NCI-H524 treated with DMSO at 0.1 percent for 48 hours (cell line): ENCODE measurements at regions not wholly inside any gene's neighbourhood (a gene's known extent, or its start where the extent isn't known, plus 50 kb on each side); places are given as distances from the start of the nearest gene placed in this dataset.

Source experiments
- DNase-seq: peaks from one replicate; lab custom pipeline; 2025; lab: John Stamatoyannopoulos, UW

DNA sequence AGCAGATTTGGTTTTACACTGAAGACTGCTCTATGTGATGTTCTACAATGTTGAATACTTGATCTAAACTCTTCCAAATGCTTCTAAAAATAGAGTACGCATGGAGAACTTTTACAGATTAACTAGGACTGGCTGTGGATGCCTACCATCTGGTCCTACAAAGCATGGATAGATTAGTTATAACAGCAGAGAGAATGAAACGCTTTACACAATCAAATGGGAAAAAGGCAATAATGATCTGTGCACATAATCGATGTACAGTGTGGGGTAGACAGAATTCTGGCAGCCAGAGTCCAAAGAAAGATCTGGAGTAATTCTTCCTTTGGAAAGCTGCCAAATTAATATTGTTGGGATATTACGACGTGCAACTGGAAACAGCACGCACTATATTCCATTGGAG is 1885.5 kb upstream of the PRR20A start:
- DNase-seq, result no peak

- no peak for DNase-seq
Observed at GRCh38 chr13:55263045-55263444, 1877.7 kb upstream of the PRR20A start.

- DNase-seq, result no peak
Observed at GRCh38 chr13:55266644-55267043, 1874.1 kb upstream of the PRR20A start.

GRCh38 chr13:55298201-55298600 is 1842.5 kb upstream of the PRR20A start:
- no peak for DNase-seq

DNA sequence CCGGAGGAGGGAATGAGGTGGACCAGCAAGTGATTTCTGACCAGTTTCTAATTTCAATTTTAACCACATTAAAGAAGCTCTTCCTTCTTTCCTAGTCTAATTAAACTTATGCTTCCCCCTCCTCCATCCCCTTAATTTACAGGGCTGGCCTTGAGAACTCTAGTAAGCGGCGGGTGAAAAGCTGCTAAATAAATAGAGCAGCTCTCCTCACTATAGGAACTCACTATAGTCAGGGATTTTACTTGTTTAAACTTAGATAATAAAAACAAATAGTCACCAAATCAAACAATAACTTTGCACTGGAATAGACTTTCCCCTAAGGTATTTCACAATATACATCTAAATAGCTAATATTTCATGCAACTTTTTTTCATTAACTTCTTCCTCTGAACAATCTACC is 1838.2 kb upstream of the PRR20A start:
- no peak for DNase-seq

- DNase-seq, result no peak
Observed at GRCh38 chr13:55307909-55308308, 1832.8 kb upstream of the PRR20A start.

DNA sequence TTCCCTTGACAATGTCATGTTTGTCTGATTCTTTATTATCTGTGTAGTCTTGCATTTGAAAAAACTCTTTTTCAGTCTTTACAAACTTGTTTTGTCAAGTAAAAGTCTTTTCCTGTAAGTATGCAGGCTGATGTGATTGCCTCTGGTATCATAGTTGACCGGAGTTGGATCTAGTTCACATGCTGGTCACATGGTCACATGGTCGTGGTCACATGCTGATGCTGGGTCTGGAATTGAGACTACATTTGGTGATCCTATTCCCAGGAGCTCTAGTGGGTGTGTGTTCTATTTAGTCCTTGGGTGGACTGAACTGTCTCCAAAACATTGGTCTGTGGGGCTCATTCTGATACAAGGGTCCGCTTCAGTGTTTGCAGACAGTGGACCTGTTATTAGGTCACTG is 1798.8 kb upstream of the PRR20A start:
- DNase-seq, result no peak

GRCh38 chr13:55345224-55345623 is 1795.5 kb upstream of the PRR20A start:
- DNase-seq, result no peak

- DNase-seq, result no peak
Observed at GRCh38 chr13:55347528-55347927, 1793.2 kb upstream of the PRR20A start.

DNA sequence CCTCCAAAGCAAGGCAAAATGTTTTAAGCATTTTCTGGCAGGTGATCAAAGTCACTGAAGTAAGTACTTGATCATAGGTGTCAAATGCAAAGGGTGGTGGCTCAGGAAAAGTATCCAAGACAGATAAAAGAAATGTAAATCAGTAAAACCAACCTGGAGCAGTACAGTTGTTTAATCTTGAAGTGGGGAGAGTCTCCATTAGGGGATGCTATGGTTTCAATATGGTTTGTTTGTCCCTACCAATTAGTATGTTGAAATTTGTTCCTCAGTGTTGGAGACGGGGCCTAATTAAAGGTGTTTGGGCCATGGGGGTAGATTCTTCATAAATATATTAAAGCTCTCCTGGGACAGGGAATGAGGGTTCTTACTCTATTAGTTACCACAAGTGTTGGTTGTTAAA is 1781.7 kb upstream of the PRR20A start:
- no peak for DNase-seq

GRCh38 chr13:55361141-55361540 is 1779.6 kb upstream of the PRR20A start:
- peak; percentile 58 for DNase-seq

GRCh38 chr13:55366676-55367075 is 1774.0 kb upstream of the PRR20A start:
- DNase-seq, result no peak

GRCh38 chr13:55394470-55394869 is 1746.2 kb upstream of the PRR20A start:
- DNase-seq, result no peak

GRCh38 chr13:55402870-55403269 is 1737.8 kb upstream of the PRR20A start:
- no peak for DNase-seq

- DNase-seq, result no peak
Observed at GRCh38 chr13:55403887-55404487, 1736.7 kb upstream of the PRR20A start.

DNA sequence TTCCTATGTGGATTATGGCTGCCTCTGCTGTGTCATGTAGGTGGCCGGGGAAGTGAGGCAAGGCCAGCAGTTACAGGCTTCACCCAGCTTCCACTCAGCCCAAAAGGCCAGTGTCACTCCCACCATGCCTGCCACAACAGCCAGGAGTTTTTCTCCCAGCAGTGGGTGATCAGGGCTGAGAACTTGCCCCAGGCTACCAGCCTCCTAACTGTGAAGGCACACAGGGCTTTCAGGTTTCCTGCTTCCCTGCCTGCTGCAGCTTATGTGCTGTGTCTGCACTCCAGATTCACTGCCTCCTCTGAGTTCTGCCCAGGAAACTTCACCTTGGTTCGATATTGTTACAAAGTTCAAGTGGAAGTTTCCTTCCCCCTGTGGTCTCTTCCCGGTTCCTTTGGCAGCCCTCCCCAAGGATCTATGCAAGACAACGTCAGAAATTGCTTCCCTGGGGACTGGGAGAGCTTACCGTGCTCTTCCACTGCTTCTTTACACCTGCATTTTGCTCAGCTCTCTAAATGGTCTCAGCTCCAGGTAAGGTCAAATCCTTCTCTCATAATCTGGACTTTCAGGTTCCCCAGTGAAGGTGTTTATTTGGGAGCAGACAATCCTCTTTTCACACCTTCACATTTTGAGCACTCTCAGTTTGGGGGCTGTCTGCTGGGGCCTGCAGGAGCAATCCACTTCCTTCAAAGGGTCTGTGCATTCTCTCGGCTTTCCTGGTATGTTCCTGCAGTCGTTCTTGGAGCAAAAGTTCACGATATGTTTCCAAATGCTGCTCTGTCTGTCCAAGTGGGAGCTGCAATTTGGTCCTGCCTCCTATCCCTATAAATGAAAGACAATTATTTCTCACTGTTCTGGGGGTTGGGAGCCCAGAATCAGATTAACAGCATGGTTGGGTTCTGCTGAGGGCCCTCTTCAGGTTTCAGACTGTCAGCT is 1730.1 kb upstream of the PRR20A start:
- DNase-seq, result no peak

DNA sequence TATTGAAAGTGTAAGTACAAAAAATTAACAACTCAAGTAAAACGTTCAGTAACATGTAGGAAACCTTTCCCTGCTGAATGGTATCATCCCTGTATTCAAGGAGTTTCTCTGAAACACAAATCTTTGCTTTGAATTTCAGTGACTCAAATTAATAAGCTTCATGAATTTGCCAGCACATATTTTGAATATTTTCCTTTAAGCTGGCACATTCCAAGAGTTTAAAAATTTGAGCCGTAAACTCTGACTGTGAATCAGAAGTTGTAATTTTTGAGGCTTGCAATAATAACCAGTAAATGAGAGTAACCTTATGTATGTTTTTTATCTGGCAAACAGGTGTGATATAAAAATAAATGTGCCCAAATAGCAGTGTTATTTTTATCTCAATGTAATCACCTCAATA is 1722.6 kb upstream of the PRR20A start:
- DNase-seq, result no peak

DNA sequence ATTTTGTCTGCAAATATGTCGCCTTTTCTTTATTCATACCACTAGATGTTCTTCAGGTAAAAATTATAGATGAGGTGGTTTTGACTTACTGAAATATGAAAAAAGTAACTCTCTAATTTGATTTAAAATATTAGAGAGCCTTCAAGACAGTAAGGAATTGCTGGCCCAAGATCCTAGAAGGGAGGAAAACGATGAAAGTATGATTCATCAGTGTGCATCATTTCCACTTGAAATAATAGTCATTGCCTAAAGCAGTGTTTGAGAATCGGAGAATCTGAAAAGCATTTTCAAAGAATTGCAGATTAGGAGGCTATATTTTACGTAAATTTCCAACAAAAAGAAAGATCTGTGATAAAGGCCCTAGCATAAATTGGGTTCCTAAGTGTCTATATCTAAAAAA is 1707.9 kb upstream of the PRR20A start:
- DNase-seq, result no peak

- no peak for DNase-seq
Observed at GRCh38 chr13:55437162-55437561, 1703.6 kb upstream of the PRR20A start.

DNA sequence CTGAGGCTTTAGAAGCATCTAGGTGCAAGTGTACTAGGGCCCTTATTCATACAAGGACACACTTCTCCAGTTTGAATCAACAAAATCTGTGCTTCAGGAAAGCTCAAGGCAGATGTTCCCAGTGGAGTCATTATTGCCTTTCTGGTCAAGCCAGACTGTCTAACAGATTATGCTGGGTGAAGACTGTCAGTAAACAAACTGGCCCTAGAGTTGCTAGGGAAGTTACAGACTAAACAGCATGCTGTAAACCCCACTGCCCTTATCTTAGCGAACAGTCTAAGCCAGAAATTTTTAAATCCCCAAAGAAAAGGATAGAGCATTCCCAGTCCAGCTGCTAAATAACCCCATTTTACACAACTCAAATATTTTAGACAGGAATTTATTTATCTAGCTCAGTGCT is 1701.3 kb upstream of the PRR20A start:
- peak; percentile 11 for DNase-seq

DNA sequence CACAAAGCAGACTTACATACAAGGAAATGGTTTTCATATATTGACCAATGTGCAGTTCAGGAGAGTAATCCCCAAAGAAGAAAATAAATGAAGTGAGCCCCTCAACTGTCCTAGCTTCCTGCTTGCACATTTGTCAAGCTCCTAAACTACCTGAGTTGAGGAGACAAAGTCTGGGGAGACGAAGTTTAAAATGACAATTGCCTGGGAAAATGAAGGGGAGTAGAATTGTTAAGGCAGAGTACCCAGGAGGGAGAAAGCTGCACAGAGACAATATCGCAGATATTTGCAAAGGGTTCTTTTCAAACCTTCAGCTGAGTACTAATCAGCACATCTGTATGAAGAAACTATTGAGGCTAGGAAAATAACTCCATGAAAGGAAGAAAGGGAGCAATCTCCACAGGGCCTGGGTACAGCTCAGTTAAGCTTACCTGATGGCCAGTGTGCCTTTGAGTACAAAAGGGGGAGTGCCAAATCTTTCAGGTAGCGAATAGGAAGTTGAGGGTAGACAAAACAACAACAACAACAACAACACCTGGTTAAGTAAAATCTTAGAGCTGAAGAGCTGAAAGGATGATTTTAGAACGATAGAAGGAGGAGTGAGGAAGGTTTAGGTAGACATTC is 1700.1 kb upstream of the PRR20A start:
- DNase-seq, result no peak

DNA sequence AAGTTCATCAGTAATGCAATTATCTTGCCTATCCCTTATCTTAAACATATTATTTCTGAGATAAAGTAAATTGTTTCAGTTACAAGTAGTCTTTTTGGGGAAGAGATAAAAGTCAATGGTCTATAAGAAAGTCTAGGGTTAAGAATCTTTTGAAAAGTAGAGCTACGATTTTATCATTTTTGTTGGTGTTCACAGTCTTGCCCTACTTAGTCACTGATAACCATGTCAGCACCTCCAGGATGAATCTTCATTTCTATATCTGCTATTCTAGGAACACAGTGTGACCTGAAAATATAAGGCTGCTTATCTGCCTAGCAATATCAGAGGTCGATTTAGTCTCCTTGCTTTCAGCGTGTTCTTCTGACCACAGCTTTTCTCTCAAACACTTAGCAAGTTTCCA is 1676.5 kb upstream of the PRR20A start:
- DNase-seq, result no peak

- DNase-seq, result no peak
Observed at GRCh38 chr13:55467476-55467875, 1673.2 kb upstream of the PRR20A start.
